ENCODE measurements at regions not wholly inside any gene's neighbourhood (a gene's known extent, or its start where the extent isn't known, plus 50 kb on each side); places are given as distances from the start of the nearest gene placed in this dataset.

GRCh38 chr7:153090209-153090608 is 330.7 kb downstream of the ACTR3B start:
- TF ChIP-seq, protein P1, sequence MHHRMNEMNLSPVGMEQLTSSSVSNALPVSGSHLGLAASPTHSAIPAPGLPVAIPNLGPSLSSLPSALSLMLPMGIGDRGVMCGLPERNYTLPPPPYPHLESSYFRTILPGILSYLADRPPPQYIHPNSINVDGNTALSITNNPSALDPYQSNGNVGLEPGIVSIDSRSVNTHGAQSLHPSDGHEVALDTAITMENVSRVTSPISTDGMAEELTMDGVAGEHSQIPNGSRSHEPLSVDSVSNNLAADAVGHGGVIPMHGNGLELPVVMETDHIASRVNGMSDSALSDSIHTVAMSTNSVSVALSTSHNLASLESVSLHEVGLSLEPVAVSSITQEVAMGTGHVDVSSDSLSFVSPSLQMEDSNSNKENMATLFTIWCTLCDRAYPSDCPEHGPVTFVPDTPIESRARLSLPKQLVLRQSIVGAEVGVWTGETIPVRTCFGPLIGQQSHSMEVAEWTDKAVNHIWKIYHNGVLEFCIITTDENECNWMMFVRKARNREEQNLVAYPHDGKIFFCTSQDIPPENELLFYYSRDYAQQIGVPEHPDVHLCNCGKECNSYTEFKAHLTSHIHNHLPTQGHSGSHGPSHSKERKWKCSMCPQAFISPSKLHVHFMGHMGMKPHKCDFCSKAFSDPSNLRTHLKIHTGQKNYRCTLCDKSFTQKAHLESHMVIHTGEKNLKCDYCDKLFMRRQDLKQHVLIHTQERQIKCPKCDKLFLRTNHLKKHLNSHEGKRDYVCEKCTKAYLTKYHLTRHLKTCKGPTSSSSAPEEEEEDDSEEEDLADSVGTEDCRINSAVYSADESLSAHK (tag by site-specific recombination; IDR thresholded peaks at IDR 0.05): no peak
- TF ChIP-seq CTCF (tag by site-specific recombination; IDR thresholded peaks at IDR 0.05): no peak
